GM10266 (cell line): ENCODE measurements at regions not wholly inside any gene's neighbourhood (a gene's known extent, or its start where the extent isn't known, plus 50 kb on each side); places are given as distances from the start of the nearest gene placed in this dataset.
"Not testable (repeated sequence)": the region's sequence is repeated elsewhere in the genome, so short reads cannot be mapped to it uniquely, and the experiment has no call there.

ENCODE experiments used
- DNase-seq: peaks from one replicate; pipeline ENCODE4 v3.0.0; 2012; ENCODE audit errors: extremely low spot score
- CTCF ChIP-seq: IDR thresholded peaks from 2 replicates; pipeline ENCODE4 v1.5.1; 2012; ENCODE audit warnings: mild to moderate bottlenecking, low read depth; ENCODE audit not compliant: control insufficient read depth, insufficient read depth; ENCODE audit errors: missing control alignments

- DNase-seq = no peak
- TF ChIP-seq CTCF = no peak
Observed at GRCh38 chr3:168671091-168671490, 575.4 kb upstream of the GOLIM4 start.

- not testable (repeated sequence) for DNase-seq
Observed at GRCh38 chr3:168660879-168661657, 565.3 kb upstream of the GOLIM4 start.

- DNase-seq = no peak
- no peak for TF ChIP-seq CTCF
Observed at GRCh38 chr3:168659015-168659414, 563.3 kb upstream of the GOLIM4 start.

- no peak for DNase-seq
- TF ChIP-seq CTCF = no peak
Observed at GRCh38 chr3:168655611-168656010, 559.9 kb upstream of the GOLIM4 start.

- no peak for DNase-seq
- TF ChIP-seq CTCF = no peak
Observed at GRCh38 chr3:168654700-168655099, 559.0 kb upstream of the GOLIM4 start.

GRCh38 chr3:168653255-168653654, 557.5 kb upstream of the GOLIM4 start:
- no peak for DNase-seq
- TF ChIP-seq CTCF = no peak

- no peak for TF ChIP-seq CTCF
- no peak for DNase-seq
Observed at GRCh38 chr3:168648321-168648720, 552.6 kb upstream of the GOLIM4 start.

GRCh38 chr3:168647582-168647981, 551.9 kb upstream of the GOLIM4 start:
- DNase-seq = no peak

More at GRCh38 chr3:168647582-168647981, 551.9 kb upstream of the GOLIM4 start:
- TF ChIP-seq CTCF = no peak
